Stomach (tissue), 4 donors: ENCODE measurements at regions not wholly inside any gene's neighbourhood (a gene's known extent, or its start where the extent isn't known, plus 50 kb on each side); places are given as distances from the start of the nearest gene placed in this dataset.

Source experiments
- CTCF ChIP-seq, 7 experiments: fragments of 450-650 bp in 4 of 7; fragments of 200-600 bp in 3 of 7; sonication (generic) in 3 of 7; IDR thresholded peaks; one replicate each; pipeline ENCODE4 v1.5.1; 2016 to 2019; ENCODE audit warnings: antibody characterized with exemption in 7 of 7, control low read depth in 2 of 7, mild to moderate bottlenecking in 1 of 7
- POLR2A ChIP-seq, 4 donors: fragments of 450-650 bp; IDR thresholded peaks; one replicate each; pipeline ENCODE4 v1.6.1; 2016; ENCODE audit warnings: antibody characterized with exemption in 4 of 4, control low read depth in 2 of 4, mild to moderate bottlenecking in 1 of 4, moderate library complexity in 1 of 4
- POLR2AphosphoS5 ChIP-seq, 3 donors: sonication (generic); formaldehyde crosslinking; IDR thresholded peaks; one replicate each; pipeline ENCODE4 v1.6.1; 2016; ENCODE audit warnings: antibody characterized with exemption in 3 of 3

GRCh38 chr4:123747016-123747415, 350.4 kb downstream of the SPRY1 start:
- TF ChIP-seq POLR2AphosphoS5 (IDR thresholded peaks at IDR 0.05) (no peak), CTCF (IDR thresholded peaks at IDR 0.05) (no peak), POLR2A (IDR thresholded peaks at IDR 0.05) (no peak)
